ENCODE measurements at regions not wholly inside any gene's neighbourhood (a gene's known extent, or its start where the extent isn't known, plus 50 kb on each side); places are given as distances from the start of the nearest gene placed in this dataset.
A peak's percentile ranks its signal among the peaks of the same experiment; 100 is the strongest.
"Not testable (repeated sequence)": the region's sequence is repeated elsewhere in the genome, so short reads cannot be mapped to it uniquely, and the experiment has no call there.

DNA sequence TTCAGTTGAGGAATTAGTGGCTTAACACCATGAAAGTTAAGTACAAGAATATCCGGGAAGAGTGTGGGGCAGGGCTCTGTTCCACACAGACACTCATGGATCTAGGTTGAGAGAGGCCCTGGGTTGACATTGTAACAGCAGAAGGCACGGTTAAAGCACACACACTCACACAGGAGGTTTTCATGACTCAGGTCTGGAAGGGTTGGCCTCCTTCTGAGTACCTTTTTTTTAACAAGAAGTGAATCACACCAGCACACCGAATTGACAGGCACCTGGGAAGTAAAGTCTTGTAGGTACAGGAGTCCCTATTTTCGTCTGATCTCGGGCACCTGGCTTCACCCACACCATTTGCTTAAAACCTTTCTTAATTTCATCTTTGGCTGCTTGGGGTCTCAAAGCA, 509.4 kb upstream of the ADARB2 start:
- peak; percentile 13 for DNase-seq (ENCODE audit: low read depth)

DNA sequence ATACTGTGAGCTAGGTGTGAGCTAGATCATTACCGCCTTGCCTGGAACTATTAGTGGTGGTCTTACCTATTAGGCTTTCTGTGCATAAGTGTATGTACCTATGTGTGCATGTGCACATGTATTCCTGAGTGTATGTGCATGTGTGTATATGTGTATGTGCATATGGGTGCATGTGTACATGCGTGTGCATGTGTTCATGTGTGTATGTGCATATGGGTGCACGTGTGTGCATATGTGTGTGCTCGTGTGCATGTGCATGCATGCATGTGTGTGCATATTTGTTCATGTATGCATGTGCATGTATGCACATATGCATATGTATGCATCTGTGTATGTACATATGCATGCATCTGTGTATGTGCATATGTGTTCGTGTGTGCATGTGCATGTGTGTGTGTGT, 508.3 kb upstream of the ADARB2 start:
- no peak for DNase-seq (ENCODE audit: low read depth)

DNA sequence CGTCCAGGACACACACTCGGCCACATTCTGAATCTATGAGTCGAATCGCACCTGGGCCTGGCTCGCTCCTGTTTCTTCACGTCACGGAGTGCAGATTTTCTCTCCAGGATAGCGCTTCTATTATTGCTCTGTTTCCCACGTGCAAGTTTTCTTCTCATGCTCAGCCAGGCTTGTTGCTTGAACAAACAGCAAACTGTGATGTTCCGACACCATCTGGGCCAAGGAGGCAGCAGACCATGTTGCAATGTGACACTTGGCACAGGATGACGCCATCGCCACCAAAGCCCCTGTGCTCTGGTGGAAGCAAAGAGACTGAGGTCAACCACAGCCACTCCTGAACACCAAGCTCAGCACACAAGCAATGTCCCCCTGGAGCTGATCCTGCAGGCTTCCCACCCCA, 507.1 kb upstream of the ADARB2 start:
- no peak for DNase-seq (ENCODE audit: low read depth)

DNA sequence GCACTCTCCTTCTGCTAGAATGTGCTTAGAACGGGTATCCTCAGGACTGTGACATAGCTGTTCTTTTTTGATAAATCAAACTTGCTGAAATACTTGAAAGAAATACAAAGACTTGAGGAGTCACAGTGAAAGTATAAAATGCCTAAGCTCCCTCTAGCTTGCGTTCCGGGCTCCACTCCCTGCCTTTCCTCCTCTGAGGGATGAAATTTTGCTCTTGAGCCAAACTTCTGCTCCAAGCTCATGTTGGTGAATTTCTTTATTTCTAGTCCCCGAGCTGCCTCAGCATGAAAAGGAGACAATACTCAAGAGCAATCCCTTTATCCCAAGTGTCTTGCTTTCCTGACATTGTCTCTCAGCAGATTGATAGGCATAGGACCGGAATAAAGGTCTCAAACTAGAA, 499.6 kb upstream of the ADARB2 start:
- DNase-seq (ENCODE audit: low read depth): no peak

DNA sequence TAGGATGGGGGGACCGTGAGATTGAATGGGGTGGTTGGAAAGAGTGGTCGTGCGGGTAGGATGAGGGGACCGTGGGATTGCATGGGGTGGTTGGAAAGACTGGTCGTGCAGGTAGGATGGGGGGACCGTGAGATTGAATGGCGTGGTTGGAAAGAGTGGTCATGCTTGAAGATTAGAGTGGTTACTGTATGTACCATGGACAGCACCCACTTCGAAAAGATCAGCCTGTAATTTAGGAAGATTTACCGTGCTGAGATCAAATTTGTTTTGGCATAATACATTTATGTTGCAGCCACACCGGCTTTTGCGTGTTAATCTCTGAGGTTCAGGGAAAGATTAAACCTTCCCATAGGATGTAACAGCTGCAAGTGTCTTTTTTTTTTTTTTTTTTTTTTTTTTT, 495.2 kb upstream of the ADARB2 start:
- DNase-seq (ENCODE audit: low read depth): no peak

DNA sequence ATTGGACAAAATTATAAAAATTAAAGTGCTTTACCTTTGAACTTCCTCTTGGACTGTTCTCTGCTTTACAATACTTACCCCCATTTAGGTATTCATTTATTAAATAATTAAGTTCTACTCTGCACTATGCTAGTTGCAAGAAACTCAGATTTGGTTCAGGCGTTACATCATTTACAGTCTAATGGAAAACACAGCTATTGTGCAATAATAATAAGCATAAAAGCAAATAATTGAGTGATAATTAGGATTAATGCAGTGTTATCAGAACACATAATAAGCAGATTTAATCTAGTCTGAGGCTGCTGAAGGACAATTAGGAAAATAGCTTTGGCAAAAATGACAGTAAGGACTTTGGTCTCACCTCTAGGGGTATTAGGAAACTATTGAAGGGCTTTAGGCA, 493.2 kb upstream of the ADARB2 start:
- no peak for DNase-seq (ENCODE audit: low read depth)

DNA sequence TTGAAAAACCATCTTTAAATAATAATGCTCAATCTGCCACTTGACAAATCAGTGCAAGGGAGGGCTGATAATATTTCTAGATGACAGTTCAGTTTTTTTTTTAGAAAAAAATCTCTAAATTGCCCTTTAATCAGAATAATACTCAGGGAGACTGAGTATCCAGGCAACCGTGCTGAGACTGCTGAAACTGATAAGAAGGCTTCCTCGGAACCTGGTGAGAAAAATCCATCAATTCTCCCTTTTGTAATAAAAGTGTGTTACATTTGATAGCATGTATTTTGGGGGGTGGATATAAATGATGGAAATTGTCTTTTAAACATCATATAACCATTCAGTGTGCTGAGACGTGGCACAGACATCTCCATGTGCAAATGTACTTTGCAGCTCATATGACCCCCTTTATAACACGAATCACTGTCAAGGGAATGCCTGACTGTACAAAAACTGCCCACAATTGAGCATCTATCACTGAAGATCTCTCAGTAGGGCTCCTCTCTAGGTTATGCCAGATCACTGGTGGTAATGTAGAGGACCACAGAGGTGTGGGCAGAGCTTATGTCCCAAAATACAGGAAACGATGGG, 491.1 kb upstream of the ADARB2 start:
- no peak for DNase-seq (ENCODE audit: low read depth)

DNA sequence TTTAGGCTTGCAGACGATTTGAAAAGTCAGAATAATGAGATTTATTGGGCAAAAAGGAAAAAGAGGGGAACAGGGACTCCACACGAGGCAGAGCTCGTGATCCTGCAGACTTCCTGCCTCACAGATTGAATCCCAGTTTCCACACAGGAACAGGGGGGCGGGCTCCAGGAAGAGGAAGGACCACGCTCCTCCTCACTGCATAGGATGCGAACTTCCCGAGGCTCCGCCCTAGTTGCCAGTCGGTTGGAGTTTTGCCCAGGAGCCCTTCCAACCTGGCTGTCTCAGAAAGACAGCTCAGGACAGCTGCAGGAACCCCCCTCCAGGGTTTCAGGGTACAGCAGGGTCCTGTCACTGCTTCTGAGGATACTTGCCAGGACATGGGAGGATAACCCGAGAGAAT, 488.3 kb upstream of the ADARB2 start:
- peak; percentile 55 for DNase-seq (ENCODE audit: low read depth)

DNA sequence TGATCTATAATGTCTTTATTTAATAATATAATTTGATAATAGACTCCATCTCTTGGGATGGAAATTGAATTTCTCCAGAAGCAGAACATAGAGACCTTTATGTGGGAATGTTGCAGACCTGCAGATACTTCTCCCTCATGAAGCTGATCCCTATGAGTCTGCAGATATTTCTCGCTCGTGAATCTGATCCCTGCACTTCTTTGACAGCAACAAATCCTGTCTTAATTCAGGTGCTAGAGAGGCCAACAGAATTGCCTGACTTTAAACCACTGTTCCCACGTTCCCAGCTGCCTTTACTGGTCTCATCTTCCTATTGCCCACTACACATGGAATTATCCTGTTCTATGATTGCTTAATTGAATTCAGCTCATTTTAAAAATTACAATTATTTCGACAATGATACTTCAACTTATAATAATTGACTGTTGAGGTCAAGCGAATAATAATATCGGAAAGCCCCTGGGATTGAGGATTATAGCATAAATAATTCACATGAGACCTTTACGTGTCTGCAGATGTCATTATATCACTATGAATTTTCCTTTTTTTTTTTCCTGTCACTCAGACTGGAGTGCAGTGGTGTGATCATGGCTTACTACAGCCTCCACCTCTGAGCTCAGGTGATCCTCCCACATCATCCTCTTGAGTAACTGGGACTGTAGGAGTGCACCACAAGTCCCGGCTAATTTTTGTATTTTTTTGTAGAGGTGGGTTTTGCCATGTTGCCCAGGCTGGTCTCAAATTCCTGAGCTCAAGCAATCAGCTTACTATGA, 486.4 kb upstream of the ADARB2 start:
- DNase-seq (ENCODE audit: low read depth): no peak

DNA sequence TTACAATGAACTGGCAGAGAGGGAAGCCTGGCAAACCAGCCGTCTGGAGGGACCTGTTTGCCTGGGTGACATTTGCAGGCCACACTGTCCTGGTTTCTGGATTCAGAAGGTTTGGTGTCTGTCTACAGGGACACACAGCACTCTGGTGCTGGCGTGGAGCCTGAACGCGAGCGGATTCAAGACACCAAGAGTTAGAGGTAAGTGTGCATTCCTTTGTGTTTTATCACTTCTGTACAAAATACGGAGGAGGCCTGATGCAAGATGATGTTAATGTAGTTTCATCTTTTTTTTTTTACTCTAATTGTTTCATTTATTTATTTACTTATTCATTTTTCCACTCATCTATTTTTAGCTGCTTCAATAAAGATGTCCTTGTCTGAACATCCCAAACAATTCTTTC, 485.3 kb upstream of the ADARB2 start:
- DNase-seq (ENCODE audit: low read depth): peak; percentile 34

DNA sequence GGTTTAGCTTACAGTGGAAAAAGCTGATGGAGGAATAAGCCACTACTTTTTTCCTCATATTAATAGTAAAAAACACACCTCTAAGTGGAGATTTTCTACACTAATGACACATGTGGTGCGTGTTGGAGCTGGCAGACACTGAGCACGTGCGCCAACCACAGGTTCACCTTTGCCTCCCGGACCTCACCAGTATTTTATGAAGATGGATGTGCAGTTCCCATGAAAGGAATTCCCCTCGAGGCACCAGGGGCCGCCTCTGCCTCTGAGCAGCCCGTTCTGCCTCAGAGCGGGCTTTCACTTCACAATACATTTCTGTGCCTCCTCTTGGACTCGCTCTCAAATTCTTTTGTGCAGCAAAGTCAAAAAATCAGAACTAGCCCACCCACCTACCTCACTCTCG, 477.5 kb upstream of the ADARB2 start:
- DNase-seq (ENCODE audit: low read depth): peak; percentile 69

DNA sequence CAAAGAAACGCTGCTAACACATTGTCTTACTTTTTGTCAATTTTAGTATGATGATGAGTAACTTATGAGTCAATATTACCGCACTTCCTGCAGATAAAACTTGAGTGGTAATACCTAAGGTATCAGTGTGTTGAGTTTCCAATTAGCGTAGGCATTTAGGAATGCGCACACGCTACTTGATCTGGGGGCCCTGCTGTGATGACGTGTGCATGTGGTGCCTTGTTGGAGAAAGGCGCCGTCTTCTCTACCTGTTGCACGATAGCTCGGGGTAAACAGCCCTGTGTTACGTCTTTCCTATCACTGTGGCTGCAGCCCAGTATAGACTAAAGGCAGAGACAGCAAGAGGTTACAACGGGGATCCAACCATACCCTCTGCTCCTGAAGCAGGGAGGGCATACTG, 476.8 kb upstream of the ADARB2 start:
- peak; percentile 80 for DNase-seq (ENCODE audit: low read depth)

DNA sequence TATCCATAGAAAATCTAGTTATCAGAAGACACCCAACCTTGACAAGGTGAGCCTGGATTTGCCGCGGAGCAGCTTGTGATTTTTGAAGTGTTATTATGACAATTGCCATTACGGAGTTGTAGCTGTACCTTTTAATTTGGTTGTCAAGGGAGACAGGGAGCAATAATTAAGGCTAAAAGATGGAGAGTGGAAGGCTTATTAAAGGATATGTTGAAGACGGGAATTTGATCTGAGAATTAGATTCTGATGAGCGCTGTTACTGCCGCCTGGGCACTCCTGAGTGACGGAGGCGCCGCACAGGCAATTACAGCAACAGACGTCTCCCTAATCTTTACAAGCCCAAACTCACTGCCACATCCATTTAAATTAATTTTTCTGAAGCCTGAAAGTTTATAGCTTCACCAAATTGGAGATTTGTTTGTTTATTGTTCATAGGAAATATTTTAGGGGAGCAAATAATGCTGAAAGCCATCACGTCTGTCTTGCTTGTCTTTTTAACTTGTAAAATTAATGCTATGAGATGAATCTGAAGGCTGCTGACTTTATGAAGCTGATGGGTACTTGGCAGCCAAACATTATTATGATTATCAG, 475.0 kb upstream of the ADARB2 start:
- DNase-seq (ENCODE audit: low read depth): no peak

DNA sequence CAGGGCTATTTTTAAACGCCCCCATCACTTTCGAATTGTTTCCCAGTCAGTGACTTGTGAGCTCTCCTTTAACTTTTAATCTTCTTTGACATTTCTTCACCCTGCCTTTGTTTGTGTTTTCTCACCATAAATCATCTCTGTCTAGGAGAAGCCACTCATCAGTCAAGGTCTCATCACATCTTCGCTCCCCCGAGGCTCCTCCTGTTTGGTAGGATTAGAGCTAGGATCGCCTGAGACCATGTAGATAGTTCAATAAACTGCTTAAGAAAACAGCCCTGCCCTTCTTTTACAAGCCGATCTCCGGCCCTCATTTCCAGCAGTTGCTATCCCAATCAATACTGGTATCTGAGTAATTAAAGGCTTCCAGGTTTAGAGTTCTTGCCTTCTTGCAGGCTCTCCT, 472.8 kb upstream of the ADARB2 start:
- peak; percentile 42 for DNase-seq (ENCODE audit: low read depth)

DNA sequence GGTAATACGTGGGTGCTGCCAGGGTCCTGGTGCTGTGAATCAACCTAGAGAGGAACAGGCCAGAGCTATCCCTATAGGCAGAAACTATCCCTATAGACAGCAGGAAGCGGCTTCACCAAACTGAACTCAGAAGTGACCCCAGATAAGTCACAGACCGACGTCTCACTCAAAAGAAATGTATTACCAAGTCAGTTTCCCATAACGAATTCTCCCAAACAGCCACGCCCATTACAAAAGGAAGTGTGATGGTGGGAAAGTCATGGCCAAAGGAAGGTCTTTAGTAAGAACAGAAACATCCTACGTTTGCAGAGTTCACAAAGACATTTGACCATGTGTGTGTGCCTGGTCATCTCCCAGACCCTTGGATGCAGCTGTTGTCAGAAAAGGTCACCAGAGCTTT, 470.8 kb upstream of the ADARB2 start:
- DNase-seq (ENCODE audit: low read depth): peak; percentile 63

DNA sequence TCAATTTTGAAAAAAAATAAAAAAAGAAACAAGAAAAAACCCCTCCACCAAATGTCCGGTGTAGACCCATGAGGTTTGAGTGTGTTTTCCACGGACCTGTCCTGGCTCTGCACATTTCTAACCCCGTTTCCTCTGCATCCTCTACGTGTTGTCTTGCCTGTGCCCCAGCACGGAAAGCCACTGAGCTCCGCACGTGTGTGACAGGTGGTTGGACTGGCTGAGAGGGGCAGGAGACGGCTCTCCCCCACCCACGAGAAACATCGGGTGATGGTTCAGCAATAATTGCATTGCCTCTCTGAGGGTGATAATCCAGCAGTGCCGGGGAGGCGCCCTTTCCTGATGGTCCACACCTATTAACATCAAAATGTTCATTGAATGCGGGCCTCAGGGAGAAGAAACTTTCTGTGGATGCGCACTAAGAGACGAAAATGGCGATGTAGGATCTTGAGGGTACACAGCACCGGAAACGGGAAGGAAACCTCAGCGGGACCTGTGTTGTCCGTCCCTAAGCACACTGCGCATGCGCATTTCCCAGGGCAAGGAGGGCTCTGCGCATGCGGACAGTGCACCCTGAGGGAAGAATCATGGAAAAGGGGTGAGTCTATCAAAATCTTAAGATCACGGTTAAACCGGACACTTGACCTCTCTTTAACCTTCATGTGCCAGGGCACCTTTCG, 470.1 kb upstream of the ADARB2 start:
- DNase-seq (ENCODE audit: low read depth): no peak

DNA sequence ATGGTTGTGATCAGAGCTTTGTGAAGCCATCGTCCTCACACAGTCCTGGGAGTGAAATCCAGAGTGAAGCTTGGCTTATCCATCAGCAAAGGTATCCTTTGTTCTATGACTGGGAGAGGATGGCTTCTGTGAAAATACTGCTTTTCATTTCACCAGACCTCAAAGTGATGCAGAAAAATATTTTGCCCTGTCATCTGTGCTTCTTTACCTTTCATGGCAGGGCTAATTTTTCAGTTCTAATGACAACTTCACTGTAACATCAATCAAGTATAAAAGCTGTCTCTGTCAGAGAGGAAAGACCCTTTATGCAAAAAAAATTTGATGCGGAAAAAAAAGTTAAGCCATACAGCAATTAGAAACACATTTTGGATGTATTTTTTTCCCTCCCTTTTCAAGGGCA, 468.1 kb upstream of the ADARB2 start:
- DNase-seq (ENCODE audit: low read depth): no peak

DNA sequence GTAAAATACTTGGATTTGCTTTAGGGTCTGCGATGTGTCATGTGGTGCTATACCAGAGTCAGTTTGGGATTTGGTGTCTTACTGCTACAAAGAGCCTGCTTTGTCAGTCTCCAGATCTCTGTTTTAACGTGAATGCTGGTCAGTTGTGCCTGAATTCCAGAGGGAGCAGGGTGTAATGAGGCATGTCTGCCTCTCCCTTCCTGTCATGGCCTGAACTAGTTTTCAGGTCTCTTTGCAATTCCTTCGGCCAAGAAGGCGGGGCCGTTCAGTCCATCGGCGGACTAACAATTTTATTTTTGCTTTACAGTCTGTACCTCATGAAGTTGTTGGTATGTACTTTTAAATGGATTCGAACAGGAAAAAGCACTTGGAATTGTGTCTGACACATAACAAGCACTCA, 465.1 kb upstream of the ADARB2 start:
- peak; percentile 37 for DNase-seq (ENCODE audit: low read depth)

DNA sequence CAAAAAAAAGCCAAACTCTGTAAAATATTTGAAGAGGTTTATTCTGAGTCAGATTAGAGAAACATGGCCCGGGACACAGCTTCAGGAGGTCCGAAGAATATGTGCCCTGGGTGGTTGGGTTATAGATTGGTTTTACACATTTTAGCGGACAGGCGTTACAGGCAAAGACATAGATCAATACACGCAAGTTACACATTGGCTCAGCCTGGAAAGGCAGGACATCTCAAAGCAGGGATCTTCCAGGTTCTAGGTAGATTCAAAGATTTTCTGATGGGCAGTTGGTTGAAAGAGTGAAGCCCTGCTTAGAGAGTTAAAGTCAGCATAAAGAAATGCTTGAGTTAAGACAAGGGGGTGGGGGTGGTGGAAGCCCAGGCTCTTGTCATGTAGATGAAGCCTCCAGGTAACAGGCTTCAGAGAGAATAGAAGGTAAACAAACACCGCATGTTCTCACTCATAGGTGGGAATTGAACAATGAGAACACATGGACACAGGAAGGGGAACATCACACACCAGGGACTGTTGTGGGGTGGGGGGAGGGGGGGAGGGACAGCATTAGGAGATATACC, 464.3 kb upstream of the ADARB2 start:
- no peak for DNase-seq (ENCODE audit: low read depth)

DNA sequence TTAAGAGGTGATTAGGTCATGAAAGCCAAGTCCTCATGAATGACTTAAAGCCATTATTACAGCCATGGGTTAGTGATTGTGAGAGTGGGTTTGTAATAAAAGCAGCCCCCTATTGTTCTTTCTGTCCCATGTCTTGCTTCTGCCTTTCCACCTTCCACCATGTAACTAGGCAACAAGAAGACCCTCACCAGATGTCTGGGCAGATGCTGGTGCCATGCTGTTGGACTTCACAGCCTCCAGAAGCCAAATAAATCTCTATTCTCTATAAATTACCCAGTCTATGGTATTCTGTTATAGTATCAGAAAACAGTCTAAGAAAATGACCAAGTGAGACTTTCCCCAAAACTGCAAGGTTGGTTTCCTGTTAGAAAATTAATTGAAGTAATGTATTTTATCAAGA, 460.3 kb upstream of the ADARB2 start:
- no peak for DNase-seq (ENCODE audit: low read depth)

DNA sequence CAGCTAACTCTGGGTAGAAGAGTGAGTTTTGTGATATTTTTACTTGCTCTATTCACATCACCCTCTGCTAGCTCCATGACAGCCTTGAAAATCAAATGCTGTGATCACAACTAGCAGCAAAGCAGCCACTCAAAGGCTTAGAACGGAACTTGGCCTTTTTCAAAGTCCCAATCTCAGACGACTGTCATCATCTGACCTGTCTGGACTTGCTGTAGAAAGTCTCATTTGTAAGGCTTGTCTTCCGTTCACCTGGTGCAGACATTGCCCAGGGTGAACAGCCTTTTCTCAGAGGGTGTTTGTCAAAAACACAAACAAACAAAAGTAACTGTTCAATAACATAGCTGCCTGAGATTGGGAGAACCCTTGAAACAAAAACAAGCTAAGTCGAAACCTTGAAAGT, 458.9 kb upstream of the ADARB2 start:
- no peak for DNase-seq (ENCODE audit: low read depth)

DNA sequence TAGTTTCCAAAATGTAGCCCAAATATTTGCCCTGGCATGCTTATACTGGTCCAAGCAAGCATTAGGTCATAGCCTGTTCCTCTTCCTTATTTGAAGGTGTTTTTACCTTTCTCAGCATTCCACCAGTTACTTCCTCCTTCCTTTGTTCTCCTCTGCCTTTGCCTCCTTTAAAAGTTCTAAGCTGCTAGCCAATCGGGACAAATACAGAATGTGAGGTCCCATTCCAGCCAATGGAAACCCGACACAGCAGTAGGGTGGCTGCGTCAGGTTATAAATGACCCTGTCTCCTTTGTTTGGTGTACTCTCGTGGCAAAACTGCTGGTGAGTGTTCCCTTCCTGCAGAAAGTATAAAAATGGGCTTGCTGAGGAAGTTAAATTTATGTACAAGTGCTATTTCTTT, 452.0 kb upstream of the ADARB2 start:
- DNase-seq (ENCODE audit: low read depth): not testable (repeated sequence)

DNA sequence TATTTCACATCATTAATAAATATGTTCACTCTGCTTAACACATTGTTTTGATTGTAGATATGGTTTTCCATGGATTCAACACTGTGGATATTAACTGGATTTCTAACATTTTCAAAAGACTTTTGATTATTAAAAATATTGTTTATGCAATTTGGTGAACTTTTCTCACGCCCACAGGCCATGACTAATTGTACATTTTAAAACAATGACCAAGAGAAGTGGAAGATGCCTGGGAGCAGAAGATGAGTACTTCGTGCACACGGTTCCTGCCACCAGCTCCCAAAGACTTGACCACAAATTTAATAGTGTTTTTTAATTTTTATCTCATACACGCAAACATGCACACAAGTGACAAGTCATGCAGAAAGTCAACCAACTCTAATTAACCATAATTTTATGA, 451.0 kb upstream of the ADARB2 start:
- no peak for DNase-seq (ENCODE audit: low read depth)
